Mesothelial cell of epicardium (in vitro differentiated cells): ENCODE measurements at regions not wholly inside any gene's neighbourhood (a gene's known extent, or its start where the extent isn't known, plus 50 kb on each side); places are given as distances from the start of the nearest gene placed in this dataset.

Source experiments
- DNase-seq, 2 experiments: peaks; one replicate each; pipeline ENCODE4 v3.0.0; 2021; ENCODE audit warnings: low spot score in 2 of 2; ENCODE audit not compliant: unreplicated experiment in 2 of 2
- H3K27ac Mint-ChIP-seq: 2 replicates; pipeline ENCODE4 v1.8.0; 2021; ENCODE audit warnings: mixed read lengths
- H3K27me3 Mint-ChIP-seq: 2 replicates; pipeline ENCODE4 v1.8.0; 2021; ENCODE audit warnings: low read depth, mixed read lengths
- H3K36me3 Mint-ChIP-seq: 2 replicates; pipeline ENCODE4 v1.8.0; 2021; ENCODE audit warnings: mixed read lengths
- H3K4me1 Mint-ChIP-seq: 2 replicates; pipeline ENCODE4 v1.8.0; 2021; ENCODE audit warnings: mixed read lengths
- H3K4me3 Mint-ChIP-seq: 2 replicates; pipeline ENCODE4 v1.8.0; 2021; ENCODE audit warnings: mild to moderate bottlenecking, moderate library complexity, mixed read lengths
- H3K9me3 Mint-ChIP-seq: 2 replicates; pipeline ENCODE4 v1.8.0; 2021; ENCODE audit warnings: mixed read lengths
- CTCF ChIP-seq: fragments of 200-600 bp; sonication (generic); IDR thresholded peaks from one replicate; pipeline ENCODE4 v1.5.0; 2021; ENCODE audit warnings: antibody characterized with exemption; ENCODE audit not compliant: unreplicated experiment

- Mint-ChIP-seq H3K27me3 (no peaks in the 10 kb centered on the region), H3K36me3 (no peaks in the 10 kb centered on the region), H3K4me1 (peaks cover 30% of the 10 kb centered on the region), H3K4me3 (no peak overlapping the region), H3K27ac (no peak overlapping the region), H3K9me3 (peaks cover 3% of the 10 kb centered on the region)
- no peak for TF ChIP-seq CTCF
- DNase-seq, result no peak
These were observed 111.2 kb upstream of the KLHL29 start for GRCh38 chr2:23273786-23274185.

- no peaks in the 10 kb centered on the region for H3K36me3 Mint-ChIP-seq
- H3K4me3 Mint-ChIP-seq, result no peak overlapping the region
- H3K27me3 Mint-ChIP-seq, result no peaks in the 10 kb centered on the region
- H3K4me1 Mint-ChIP-seq, result peaks cover 32% of the 10 kb centered on the region
- TF ChIP-seq CTCF, result no peak
- peaks cover 5% of the 10 kb centered on the region for H3K9me3 Mint-ChIP-seq
- DNase-seq, result no peak
- H3K27ac Mint-ChIP-seq, result no peak overlapping the region
These were observed 104.6 kb upstream of the KLHL29 start for GRCh38 chr2:23280401-23280800.

- DNase-seq, result no peak
- Mint-ChIP-seq H3K4me3 (no peak overlapping the region), H3K27ac (no peak overlapping the region), H3K4me1 (peaks cover 47% of the 10 kb centered on the region), H3K36me3 (no peaks in the 10 kb centered on the region), H3K9me3 (peaks cover 5% of the 10 kb centered on the region), H3K27me3 (no peaks in the 10 kb centered on the region)
- TF ChIP-seq CTCF, result no peak
These were observed 101.3 kb upstream of the KLHL29 start for GRCh38 chr2:23283653-23284052.

- H3K4me3 Mint-ChIP-seq, result no peak overlapping the region
- no peaks in the 10 kb centered on the region for H3K36me3 Mint-ChIP-seq
- H3K27me3 Mint-ChIP-seq, result no peaks in the 10 kb centered on the region
- H3K27ac Mint-ChIP-seq, result peak overlapping the region; percentile 94
- H3K4me1 Mint-ChIP-seq, result peaks cover 51% of the 10 kb centered on the region
- peaks cover 5% of the 10 kb centered on the region for H3K9me3 Mint-ChIP-seq
- TF ChIP-seq CTCF, result no peak
- no peak for DNase-seq
These were observed 99.7 kb upstream of the KLHL29 start for GRCh38 chr2:23285091-23285800.

- Mint-ChIP-seq H3K9me3 (peaks cover 5% of the 10 kb centered on the region), H3K27ac (peak overlapping the region; percentile 94), H3K27me3 (no peaks in the 10 kb centered on the region), H3K4me1 (peaks cover 52% of the 10 kb centered on the region), H3K4me3 (no peak overlapping the region), H3K36me3 (no peaks in the 10 kb centered on the region)
- no peak for DNase-seq
- TF ChIP-seq CTCF, result no peak
These were observed 98.8 kb upstream of the KLHL29 start for GRCh38 chr2:23286031-23286757.
